ENCODE measurements at regions not wholly inside any gene's neighbourhood (a gene's known extent, or its start where the extent isn't known, plus 50 kb on each side); places are given as distances from the start of the nearest gene placed in this dataset.

DNA sequence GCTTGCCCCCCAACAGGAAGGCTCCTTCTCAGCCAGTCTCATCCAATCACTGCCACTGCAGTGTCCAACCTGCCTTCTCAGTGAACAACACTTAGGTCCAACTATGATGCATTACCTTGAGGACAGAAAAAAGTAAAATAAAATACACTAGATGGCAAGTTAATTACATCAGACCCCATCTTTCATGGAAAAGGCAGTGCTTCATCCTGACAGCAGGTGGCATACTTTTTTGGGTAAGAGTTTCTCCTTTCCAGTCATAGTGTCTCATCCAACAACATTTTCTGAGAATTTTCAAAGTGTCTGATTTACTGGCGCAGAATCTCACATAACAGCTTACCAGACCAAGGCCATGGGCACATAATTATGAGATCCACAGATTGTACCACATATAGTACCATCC, 1742.8 kb downstream of the PCDH7 start:
- Histone ChIP-seq H3K27me3 (ENCODE audit: control insufficient read depth, insufficient read depth, low read length) (no peaks in the 10 kb centered on the region), H3K36me3 (ENCODE audit: control insufficient read depth, insufficient read depth, low read length) (no peaks in the 10 kb centered on the region), H3K27ac (ENCODE audit: low read length) (no peak overlapping the region), H3K4me3 (ENCODE audit: low read length) (no peak overlapping the region), H3K9me3 (ENCODE audit: control insufficient read depth, insufficient read depth, low read length) (no peaks in the 10 kb centered on the region), H3K4me1 (ENCODE audit: control insufficient read depth, insufficient read depth, low read length) (no peaks in the 10 kb centered on the region)
- WGBS (ENCODE audit: insufficient coverage, insufficient read length): no CpG with 5 or more reads among the region's 1 CpG
- DNase-seq (ENCODE audit: low read depth, low spot score): no peak

GRCh38 chr4:32470087-32470585, 1750.0 kb downstream of the PCDH7 start:
- H3K27me3 ChIP-seq (ENCODE audit: control insufficient read depth, insufficient read depth, low read length): no peaks in the 10 kb centered on the region
- no CpG with 5 or more reads among the region's 1 CpG for WGBS (ENCODE audit: insufficient coverage, insufficient read length)
- no peaks in the 10 kb centered on the region for H3K36me3 ChIP-seq (ENCODE audit: control insufficient read depth, insufficient read depth, low read length)
- H3K9me3 ChIP-seq (ENCODE audit: control insufficient read depth, insufficient read depth, low read length): no peaks in the 10 kb centered on the region
- DNase-seq (ENCODE audit: low read depth, low spot score): no peak
- H3K4me1 ChIP-seq (ENCODE audit: control insufficient read depth, insufficient read depth, low read length): peaks cover 1% of the 10 kb centered on the region; the same call in 1 of the 2 replicates
- no peak overlapping the region for H3K4me3 ChIP-seq (ENCODE audit: low read length)
- H3K27ac ChIP-seq (ENCODE audit: low read length): no peak overlapping the region

DNA sequence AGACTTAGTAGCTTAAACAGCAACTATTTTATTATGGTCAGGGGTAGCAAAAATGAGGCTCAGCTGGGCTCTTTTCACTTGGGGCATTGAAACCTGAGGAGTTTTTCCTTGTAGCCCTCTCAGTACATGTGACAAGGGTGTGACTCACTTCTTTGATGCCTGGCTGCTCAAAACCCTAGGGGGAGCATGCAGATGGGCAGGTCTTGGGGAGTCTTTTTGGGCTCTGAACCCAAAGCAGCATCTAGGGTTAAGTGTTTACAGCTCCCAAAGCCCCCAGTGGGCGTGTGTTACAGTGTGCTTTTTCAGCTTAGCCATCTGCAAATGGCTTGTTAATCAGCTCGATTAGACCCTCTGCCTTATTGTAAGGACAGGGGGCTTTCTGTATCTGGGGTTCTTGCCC, 1752.7 kb downstream of the PCDH7 start:
- Histone ChIP-seq H3K36me3 (ENCODE audit: control insufficient read depth, insufficient read depth, low read length) (no peaks in the 10 kb centered on the region), H3K27me3 (ENCODE audit: control insufficient read depth, insufficient read depth, low read length) (no peaks in the 10 kb centered on the region), H3K9me3 (ENCODE audit: control insufficient read depth, insufficient read depth, low read length) (no peaks in the 10 kb centered on the region), H3K4me3 (ENCODE audit: low read length) (no peak overlapping the region), H3K27ac (ENCODE audit: low read length) (no peak overlapping the region), H3K4me1 (ENCODE audit: control insufficient read depth, insufficient read depth, low read length) (peaks cover 1% of the 10 kb centered on the region; the same call in 1 of the 2 replicates)
- DNase-seq (ENCODE audit: low read depth, low spot score): no peak
- no CpG with 5 or more reads among the region's 2 CpGs for WGBS (ENCODE audit: insufficient coverage, insufficient read length)

DNA sequence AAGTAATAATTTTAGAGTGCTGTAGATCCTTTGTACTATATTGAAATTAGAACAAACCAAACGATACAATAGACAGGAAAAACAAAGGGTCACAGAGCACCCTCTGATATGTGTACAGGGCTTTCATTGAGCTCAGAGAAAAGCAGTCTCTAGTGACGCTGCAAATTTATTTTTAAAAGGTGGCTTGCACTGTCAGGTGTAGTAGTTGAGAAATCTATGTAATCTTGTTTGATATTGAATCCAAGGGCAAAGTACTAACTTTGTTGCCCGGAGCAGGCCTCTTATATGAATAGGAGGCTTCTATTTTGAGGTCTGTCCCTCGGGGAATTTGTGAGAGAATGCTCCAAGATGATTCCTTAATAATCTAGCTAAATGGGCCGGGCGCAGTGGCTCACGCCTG, 1755.5 kb downstream of the PCDH7 start:
- no peaks in the 10 kb centered on the region for H3K9me3 ChIP-seq (ENCODE audit: control insufficient read depth, insufficient read depth, low read length)
- H3K27ac ChIP-seq (ENCODE audit: low read length): no peak overlapping the region
- H3K36me3 ChIP-seq (ENCODE audit: control insufficient read depth, insufficient read depth, low read length): no peaks in the 10 kb centered on the region
- H3K4me3 ChIP-seq (ENCODE audit: low read length): no peak overlapping the region
- H3K4me1 ChIP-seq (ENCODE audit: control insufficient read depth, insufficient read depth, low read length): peaks cover 1% of the 10 kb centered on the region; the same call in 1 of the 2 replicates
- whole genome bisulfite sequencing (ENCODE audit: insufficient coverage, insufficient read length): no CpG with 5 or more reads among the region's 7 CpGs
- no peaks in the 10 kb centered on the region for H3K27me3 ChIP-seq (ENCODE audit: control insufficient read depth, insufficient read depth, low read length)
- no peak for DNase-seq (ENCODE audit: low read depth, low spot score)

DNA sequence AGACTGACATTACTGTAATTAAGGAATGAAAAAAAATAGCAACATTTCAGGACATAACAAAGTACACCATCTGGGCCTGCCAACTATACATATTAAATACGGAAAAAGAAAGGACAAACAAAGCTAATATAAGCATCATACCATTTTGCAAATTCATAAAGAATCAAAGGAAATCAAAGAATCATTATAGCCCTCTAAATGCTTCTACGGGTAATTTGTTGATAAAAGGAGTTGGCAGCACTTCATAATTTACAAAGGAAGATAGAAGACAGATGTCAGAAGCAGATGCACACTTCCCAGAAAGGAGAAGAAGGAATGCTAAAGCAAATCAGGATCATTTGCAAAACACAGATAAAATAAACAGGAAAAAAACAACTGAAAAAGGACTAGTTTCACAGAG, 1757.3 kb downstream of the PCDH7 start:
- DNase-seq (ENCODE audit: low read depth, low spot score): no peak
- no peaks in the 10 kb centered on the region for H3K9me3 ChIP-seq (ENCODE audit: control insufficient read depth, insufficient read depth, low read length)
- H3K36me3 ChIP-seq (ENCODE audit: control insufficient read depth, insufficient read depth, low read length): no peaks in the 10 kb centered on the region
- no peak overlapping the region for H3K4me3 ChIP-seq (ENCODE audit: low read length)
- no CpG with 5 or more reads among the region's 2 CpGs for WGBS (ENCODE audit: insufficient coverage, insufficient read length)
- H3K4me1 ChIP-seq (ENCODE audit: control insufficient read depth, insufficient read depth, low read length): peaks cover 1% of the 10 kb centered on the region; the same call in 1 of the 2 replicates
- no peaks in the 10 kb centered on the region for H3K27me3 ChIP-seq (ENCODE audit: control insufficient read depth, insufficient read depth, low read length)
- no peak overlapping the region for H3K27ac ChIP-seq (ENCODE audit: low read length)

DNA sequence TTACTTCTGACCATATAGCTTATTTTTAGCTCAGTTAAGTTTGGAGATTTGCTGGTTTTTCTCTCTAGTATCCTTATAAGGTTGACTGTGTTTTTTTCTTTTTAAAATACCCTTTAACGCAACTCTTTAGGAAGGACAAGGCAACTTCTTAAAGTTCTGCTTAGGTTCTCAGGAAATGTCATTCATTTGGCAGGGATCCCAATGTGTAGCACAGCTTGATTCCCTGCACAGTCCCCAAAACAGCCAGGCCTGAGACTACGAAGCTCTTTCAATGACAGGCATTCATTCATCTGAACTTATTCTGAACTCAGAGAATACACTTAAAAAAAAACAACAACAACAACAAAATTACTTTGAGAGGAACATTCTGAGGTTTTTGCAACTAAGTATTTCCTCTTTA, 1765.8 kb downstream of the PCDH7 start:
- no peak for DNase-seq (ENCODE audit: low read depth, low spot score)
- H3K9me3 ChIP-seq (ENCODE audit: control insufficient read depth, insufficient read depth, low read length): no peaks in the 10 kb centered on the region
- H3K4me1 ChIP-seq (ENCODE audit: control insufficient read depth, insufficient read depth, low read length): no peaks in the 10 kb centered on the region
- no peaks in the 10 kb centered on the region for H3K27me3 ChIP-seq (ENCODE audit: control insufficient read depth, insufficient read depth, low read length)
- no peak overlapping the region for H3K27ac ChIP-seq (ENCODE audit: low read length)
- H3K4me3 ChIP-seq (ENCODE audit: low read length): no peak overlapping the region
- H3K36me3 ChIP-seq (ENCODE audit: control insufficient read depth, insufficient read depth, low read length): no peaks in the 10 kb centered on the region
- WGBS (ENCODE audit: insufficient coverage, insufficient read length): no CpG with 5 or more reads among the region's 2 CpGs

GRCh38 chr4:32488690-32489089, 1768.5 kb downstream of the PCDH7 start:
- Histone ChIP-seq H3K27me3 (ENCODE audit: control insufficient read depth, insufficient read depth, low read length) (no peaks in the 10 kb centered on the region), H3K36me3 (ENCODE audit: control insufficient read depth, insufficient read depth, low read length) (no peaks in the 10 kb centered on the region), H3K9me3 (ENCODE audit: control insufficient read depth, insufficient read depth, low read length) (no peaks in the 10 kb centered on the region), H3K27ac (ENCODE audit: low read length) (no peak overlapping the region), H3K4me1 (ENCODE audit: control insufficient read depth, insufficient read depth, low read length) (no peaks in the 10 kb centered on the region), H3K4me3 (ENCODE audit: low read length) (no peak overlapping the region)
- no CpG with 5 or more reads among the region's 1 CpG for WGBS (ENCODE audit: insufficient coverage, insufficient read length)
- DNase-seq (ENCODE audit: low read depth, low spot score): no peak

DNA sequence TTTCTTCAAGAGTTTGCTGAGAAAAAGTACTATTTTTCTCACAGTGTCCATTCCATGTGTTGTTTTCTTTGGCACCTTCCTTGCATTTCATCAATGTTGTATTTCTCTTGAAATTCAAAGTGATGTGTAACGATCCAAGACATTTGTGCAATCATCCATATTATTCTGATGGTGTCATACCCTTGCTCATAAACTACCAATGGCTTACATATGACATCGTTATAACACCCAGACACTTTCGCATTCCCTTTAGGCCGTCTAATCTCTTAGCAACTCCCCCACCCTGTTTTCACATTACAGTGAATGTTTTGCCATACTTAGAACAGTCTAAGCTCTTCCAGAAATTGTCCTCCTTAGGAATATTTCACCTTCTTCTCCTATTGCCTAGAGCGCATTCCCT, 1779.0 kb downstream of the PCDH7 start:
- H3K27me3 ChIP-seq (ENCODE audit: control insufficient read depth, insufficient read depth, low read length): no peaks in the 10 kb centered on the region
- no peak overlapping the region for H3K27ac ChIP-seq (ENCODE audit: low read length)
- H3K4me1 ChIP-seq (ENCODE audit: control insufficient read depth, insufficient read depth, low read length): no peaks in the 10 kb centered on the region
- no peak overlapping the region for H3K4me3 ChIP-seq (ENCODE audit: low read length)
- no peaks in the 10 kb centered on the region for H3K9me3 ChIP-seq (ENCODE audit: control insufficient read depth, insufficient read depth, low read length)
- 100% methylated on average over 1 of the region's 5 CpGs for WGBS (ENCODE audit: insufficient coverage, insufficient read length)
- no peaks in the 10 kb centered on the region for H3K36me3 ChIP-seq (ENCODE audit: control insufficient read depth, insufficient read depth, low read length)
- no peak for DNase-seq (ENCODE audit: low read depth, low spot score)

GRCh38 chr4:32503241-32503640, 1783.1 kb downstream of the PCDH7 start:
- H3K27me3 ChIP-seq (ENCODE audit: control insufficient read depth, insufficient read depth, low read length): no peaks in the 10 kb centered on the region
- DNase-seq (ENCODE audit: low read depth, low spot score): no peak
- H3K36me3 ChIP-seq (ENCODE audit: control insufficient read depth, insufficient read depth, low read length): no peaks in the 10 kb centered on the region
- H3K4me3 ChIP-seq (ENCODE audit: low read length): no peak overlapping the region
- no CpG with 5 or more reads among the region's 3 CpGs for WGBS (ENCODE audit: insufficient coverage, insufficient read length)
- H3K9me3 ChIP-seq (ENCODE audit: control insufficient read depth, insufficient read depth, low read length): no peaks in the 10 kb centered on the region
- H3K27ac ChIP-seq (ENCODE audit: low read length): no peak overlapping the region
- no peaks in the 10 kb centered on the region for H3K4me1 ChIP-seq (ENCODE audit: control insufficient read depth, insufficient read depth, low read length)

DNA sequence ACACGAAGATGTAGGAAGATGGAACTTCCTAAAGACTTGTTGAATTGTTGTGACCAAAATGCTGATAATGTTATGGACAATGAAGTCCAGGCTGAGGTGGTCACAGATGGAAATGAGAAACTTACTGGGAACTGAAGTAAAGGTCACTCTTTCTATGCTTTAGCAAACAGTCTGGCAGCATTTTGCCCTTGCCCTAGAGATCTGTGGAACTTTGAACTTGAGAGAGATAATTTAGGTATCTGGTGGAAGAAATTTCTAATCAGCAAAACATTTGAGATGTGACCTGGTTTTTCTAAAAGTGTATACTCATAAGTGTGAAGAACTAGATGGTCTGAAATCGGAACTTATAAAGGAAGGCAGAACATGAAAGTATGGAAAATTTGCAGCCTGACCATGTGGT, 1785.9 kb downstream of the PCDH7 start:
- Histone ChIP-seq H3K27ac (ENCODE audit: low read length) (no peak overlapping the region), H3K4me1 (ENCODE audit: control insufficient read depth, insufficient read depth, low read length) (no peaks in the 10 kb centered on the region), H3K27me3 (ENCODE audit: control insufficient read depth, insufficient read depth, low read length) (no peaks in the 10 kb centered on the region), H3K9me3 (ENCODE audit: control insufficient read depth, insufficient read depth, low read length) (no peaks in the 10 kb centered on the region), H3K36me3 (ENCODE audit: control insufficient read depth, insufficient read depth, low read length) (no peaks in the 10 kb centered on the region), H3K4me3 (ENCODE audit: low read length) (no peak overlapping the region)
- DNase-seq (ENCODE audit: low read depth, low spot score): no peak
- WGBS (ENCODE audit: insufficient coverage, insufficient read length): no CpG with 5 or more reads among the region's 2 CpGs

- no CpG with 5 or more reads among the region's 6 CpGs for WGBS (ENCODE audit: insufficient coverage, insufficient read length)
- no peaks in the 10 kb centered on the region for H3K36me3 ChIP-seq (ENCODE audit: control insufficient read depth, insufficient read depth, low read length)
- no peaks in the 10 kb centered on the region for H3K9me3 ChIP-seq (ENCODE audit: control insufficient read depth, insufficient read depth, low read length)
- no peak for DNase-seq (ENCODE audit: low read depth, low spot score)
- no peak overlapping the region for H3K27ac ChIP-seq (ENCODE audit: low read length)
- no peak overlapping the region for H3K4me3 ChIP-seq (ENCODE audit: low read length)
- no peaks in the 10 kb centered on the region for H3K27me3 ChIP-seq (ENCODE audit: control insufficient read depth, insufficient read depth, low read length)
- no peaks in the 10 kb centered on the region for H3K4me1 ChIP-seq (ENCODE audit: control insufficient read depth, insufficient read depth, low read length)
Measured at GRCh38 chr4:32519060-32519459, 1798.9 kb downstream of the PCDH7 start.

All from iPS DF 6.9 (cell line).